ENCODE measurements at regions not wholly inside any gene's neighbourhood (a gene's known extent, or its start where the extent isn't known, plus 50 kb on each side); places are given as distances from the start of the nearest gene placed in this dataset.
"Not testable (repeated sequence)": the region's sequence is repeated elsewhere in the genome, so short reads cannot be mapped to it uniquely, and the experiment has no call there.

GRCh38 chr4:8965896-8966295, 94.3 kb upstream of the HMX1 start:
- H3K4me1 Mint-ChIP-seq (ENCODE audit: low read depth); H3K27ac Mint-ChIP-seq (ENCODE audit: unreplicated experiment); H3K36me3 Mint-ChIP-seq (ENCODE audit: low read depth); H3K9me3 Mint-ChIP-seq (ENCODE audit: low read depth); DNase-seq (ENCODE audit: low spot score); H3K4me3 Mint-ChIP-seq (ENCODE audit: unreplicated experiment); H3K27me3 Mint-ChIP-seq (ENCODE audit: low read depth): not testable (repeated sequence)

- not testable (repeated sequence) for H3K4me3 Mint-ChIP-seq (ENCODE audit: unreplicated experiment); DNase-seq (ENCODE audit: low spot score); H3K27me3 Mint-ChIP-seq (ENCODE audit: low read depth); H3K27ac Mint-ChIP-seq (ENCODE audit: unreplicated experiment); H3K9me3 Mint-ChIP-seq (ENCODE audit: low read depth); H3K4me1 Mint-ChIP-seq (ENCODE audit: low read depth); H3K36me3 Mint-ChIP-seq (ENCODE audit: low read depth)
Measured at GRCh38 chr4:8964201-8964788, 92.7 kb upstream of the HMX1 start.

DNA sequence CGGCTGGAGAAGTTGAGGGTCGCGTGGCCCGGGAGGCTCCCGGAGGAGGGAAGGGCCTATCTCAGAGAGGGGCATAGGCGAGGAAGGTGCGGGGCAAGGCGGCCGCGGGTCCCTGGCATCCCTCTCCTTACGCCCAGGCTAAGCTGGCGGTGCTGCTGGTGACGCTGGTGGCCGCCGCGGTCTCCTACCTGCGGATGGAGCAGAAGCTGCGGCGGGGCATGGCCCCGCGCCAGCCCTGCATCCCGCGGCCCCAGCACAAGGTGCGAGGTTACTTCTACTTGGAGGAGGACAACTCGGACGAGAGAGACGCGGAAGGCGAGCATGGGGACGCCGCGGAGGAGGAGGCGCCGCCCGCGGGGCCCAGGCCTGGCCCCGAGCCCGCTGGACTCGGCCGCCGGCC, 91.9 kb upstream of the HMX1 start:
- not testable (repeated sequence) for H3K27me3 Mint-ChIP-seq (ENCODE audit: low read depth); H3K4me3 Mint-ChIP-seq (ENCODE audit: unreplicated experiment); H3K27ac Mint-ChIP-seq (ENCODE audit: unreplicated experiment); H3K4me1 Mint-ChIP-seq (ENCODE audit: low read depth); H3K9me3 Mint-ChIP-seq (ENCODE audit: low read depth); H3K36me3 Mint-ChIP-seq (ENCODE audit: low read depth); DNase-seq (ENCODE audit: low spot score)

- not testable (repeated sequence) for H3K36me3 Mint-ChIP-seq (ENCODE audit: low read depth); H3K27ac Mint-ChIP-seq (ENCODE audit: unreplicated experiment); H3K4me1 Mint-ChIP-seq (ENCODE audit: low read depth); H3K4me3 Mint-ChIP-seq (ENCODE audit: unreplicated experiment); H3K27me3 Mint-ChIP-seq (ENCODE audit: low read depth); DNase-seq (ENCODE audit: low spot score); H3K9me3 Mint-ChIP-seq (ENCODE audit: low read depth)
- TF ChIP-seq, protein P1, sequence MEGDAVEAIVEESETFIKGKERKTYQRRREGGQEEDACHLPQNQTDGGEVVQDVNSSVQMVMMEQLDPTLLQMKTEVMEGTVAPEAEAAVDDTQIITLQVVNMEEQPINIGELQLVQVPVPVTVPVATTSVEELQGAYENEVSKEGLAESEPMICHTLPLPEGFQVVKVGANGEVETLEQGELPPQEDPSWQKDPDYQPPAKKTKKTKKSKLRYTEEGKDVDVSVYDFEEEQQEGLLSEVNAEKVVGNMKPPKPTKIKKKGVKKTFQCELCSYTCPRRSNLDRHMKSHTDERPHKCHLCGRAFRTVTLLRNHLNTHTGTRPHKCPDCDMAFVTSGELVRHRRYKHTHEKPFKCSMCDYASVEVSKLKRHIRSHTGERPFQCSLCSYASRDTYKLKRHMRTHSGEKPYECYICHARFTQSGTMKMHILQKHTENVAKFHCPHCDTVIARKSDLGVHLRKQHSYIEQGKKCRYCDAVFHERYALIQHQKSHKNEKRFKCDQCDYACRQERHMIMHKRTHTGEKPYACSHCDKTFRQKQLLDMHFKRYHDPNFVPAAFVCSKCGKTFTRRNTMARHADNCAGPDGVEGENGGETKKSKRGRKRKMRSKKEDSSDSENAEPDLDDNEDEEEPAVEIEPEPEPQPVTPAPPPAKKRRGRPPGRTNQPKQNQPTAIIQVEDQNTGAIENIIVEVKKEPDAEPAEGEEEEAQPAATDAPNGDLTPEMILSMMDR (IDR thresholded peaks at IDR 0.05): peak; percentile 55
Measured at GRCh38 chr4:8961343-8961742, 89.7 kb upstream of the HMX1 start.

DNA sequence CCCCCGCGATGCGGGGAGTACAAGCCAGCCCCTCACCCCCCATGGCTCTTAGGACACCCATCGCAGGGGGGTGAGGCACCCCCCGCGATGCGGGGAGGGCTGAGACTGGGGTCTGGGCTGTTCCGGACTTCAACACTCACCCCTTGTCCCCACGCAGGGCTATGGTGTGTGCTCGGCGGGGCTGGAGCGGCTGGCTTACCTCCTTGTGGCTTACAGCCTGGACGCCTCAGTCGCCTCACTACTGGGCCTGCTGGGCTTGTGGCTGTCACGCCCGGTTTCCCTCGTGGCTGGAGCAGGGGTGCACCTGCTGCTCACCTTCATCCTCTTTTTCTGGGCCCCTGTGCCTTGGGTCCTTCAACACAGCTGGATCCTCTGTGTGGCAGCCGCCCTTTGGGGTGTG, 87.8 kb upstream of the HMX1 start:
- H3K27ac Mint-ChIP-seq (ENCODE audit: unreplicated experiment); H3K4me1 Mint-ChIP-seq (ENCODE audit: low read depth); H3K9me3 Mint-ChIP-seq (ENCODE audit: low read depth); H3K36me3 Mint-ChIP-seq (ENCODE audit: low read depth); H3K27me3 Mint-ChIP-seq (ENCODE audit: low read depth); H3K4me3 Mint-ChIP-seq (ENCODE audit: unreplicated experiment); DNase-seq (ENCODE audit: low spot score): not testable (repeated sequence)

DNA sequence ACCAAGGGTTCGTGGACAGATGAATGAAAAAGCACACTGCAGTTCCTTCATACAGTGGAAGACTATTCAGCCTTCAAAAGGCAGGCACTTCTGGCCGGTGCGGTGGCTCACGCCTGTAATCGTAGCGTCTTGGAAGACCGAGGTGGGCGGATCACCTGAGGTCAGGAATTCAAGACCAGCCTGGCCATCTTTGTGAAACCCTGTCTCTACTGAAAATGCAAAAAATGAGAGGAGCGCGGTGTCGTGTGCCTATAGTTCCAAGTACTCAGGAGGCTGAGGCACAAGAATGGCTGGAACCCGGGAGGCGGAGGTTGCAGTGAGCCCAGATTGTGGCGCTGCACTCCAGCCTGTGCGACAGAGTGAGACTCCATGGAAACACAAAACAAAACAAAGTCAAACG, 82.4 kb upstream of the HMX1 start:
- DNase-seq (ENCODE audit: low spot score); H3K27ac Mint-ChIP-seq (ENCODE audit: unreplicated experiment); H3K4me1 Mint-ChIP-seq (ENCODE audit: low read depth); H3K36me3 Mint-ChIP-seq (ENCODE audit: low read depth); H3K9me3 Mint-ChIP-seq (ENCODE audit: low read depth); H3K4me3 Mint-ChIP-seq (ENCODE audit: unreplicated experiment); H3K27me3 Mint-ChIP-seq (ENCODE audit: low read depth): not testable (repeated sequence)

- H3K4me1 Mint-ChIP-seq (ENCODE audit: low read depth); H3K27me3 Mint-ChIP-seq (ENCODE audit: low read depth); DNase-seq (ENCODE audit: low spot score); H3K9me3 Mint-ChIP-seq (ENCODE audit: low read depth); H3K4me3 Mint-ChIP-seq (ENCODE audit: unreplicated experiment); H3K27ac Mint-ChIP-seq (ENCODE audit: unreplicated experiment); H3K36me3 Mint-ChIP-seq (ENCODE audit: low read depth): not testable (repeated sequence)
Measured at GRCh38 chr4:8952791-8953190, 81.2 kb upstream of the HMX1 start.

GRCh38 chr4:8952109-8952508, 80.5 kb upstream of the HMX1 start:
- H3K4me3 Mint-ChIP-seq (ENCODE audit: unreplicated experiment); H3K9me3 Mint-ChIP-seq (ENCODE audit: low read depth): not testable (repeated sequence)

DNA sequence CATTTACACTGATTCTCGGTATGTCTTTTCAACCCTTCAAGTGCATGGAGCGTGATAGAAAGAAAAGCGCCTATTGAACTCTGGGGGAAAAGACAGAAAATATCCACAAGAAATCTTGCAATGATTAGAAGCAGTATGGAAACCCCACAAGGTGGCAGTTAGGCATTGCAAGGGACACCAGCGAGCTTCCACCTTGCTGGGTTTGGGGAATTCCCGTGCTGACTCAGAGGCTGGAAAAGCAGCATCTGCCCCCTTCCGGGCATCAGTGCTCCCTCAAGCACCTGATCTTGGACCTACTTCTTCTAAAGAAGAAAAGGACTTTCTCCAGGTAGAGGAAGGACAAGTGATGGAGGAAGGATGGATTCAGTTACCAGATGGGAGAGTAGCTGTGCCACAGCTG, 73.9 kb upstream of the HMX1 start:
- not testable (repeated sequence) for H3K36me3 Mint-ChIP-seq (ENCODE audit: low read depth); H3K27ac Mint-ChIP-seq (ENCODE audit: unreplicated experiment); H3K27me3 Mint-ChIP-seq (ENCODE audit: low read depth); H3K4me1 Mint-ChIP-seq (ENCODE audit: low read depth); H3K4me3 Mint-ChIP-seq (ENCODE audit: unreplicated experiment); H3K9me3 Mint-ChIP-seq (ENCODE audit: low read depth); DNase-seq (ENCODE audit: low spot score)

More at GRCh38 chr4:8952109-8952508, 80.5 kb upstream of the HMX1 start:
- H3K27me3 Mint-ChIP-seq (ENCODE audit: low read depth); H3K4me1 Mint-ChIP-seq (ENCODE audit: low read depth); H3K27ac Mint-ChIP-seq (ENCODE audit: unreplicated experiment); H3K36me3 Mint-ChIP-seq (ENCODE audit: low read depth); DNase-seq (ENCODE audit: low spot score): not testable (repeated sequence)

DNA sequence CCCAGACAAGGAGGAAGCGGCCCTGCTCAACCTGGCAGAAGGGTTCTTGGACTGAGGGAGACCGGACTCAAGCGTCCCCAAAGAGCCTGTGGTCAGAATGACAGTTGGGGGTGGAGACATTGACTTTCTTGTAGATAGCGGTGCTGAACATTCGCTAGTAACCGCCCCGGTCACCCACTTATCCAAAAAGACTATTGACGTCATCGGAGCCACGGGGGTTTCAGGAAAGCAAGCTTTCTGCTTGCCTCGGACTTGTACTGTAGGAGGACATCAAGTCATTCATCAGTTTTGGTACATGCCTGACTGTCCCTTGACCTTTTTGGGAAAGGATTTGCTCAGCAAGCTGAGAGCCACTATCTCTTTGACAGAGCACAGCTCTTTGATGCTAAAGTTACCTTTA, 71.7 kb upstream of the HMX1 start:
- H3K27me3 Mint-ChIP-seq (ENCODE audit: low read depth); DNase-seq (ENCODE audit: low spot score); H3K36me3 Mint-ChIP-seq (ENCODE audit: low read depth); H3K27ac Mint-ChIP-seq (ENCODE audit: unreplicated experiment); H3K4me1 Mint-ChIP-seq (ENCODE audit: low read depth); H3K9me3 Mint-ChIP-seq (ENCODE audit: low read depth); H3K4me3 Mint-ChIP-seq (ENCODE audit: unreplicated experiment): not testable (repeated sequence)

DNA sequence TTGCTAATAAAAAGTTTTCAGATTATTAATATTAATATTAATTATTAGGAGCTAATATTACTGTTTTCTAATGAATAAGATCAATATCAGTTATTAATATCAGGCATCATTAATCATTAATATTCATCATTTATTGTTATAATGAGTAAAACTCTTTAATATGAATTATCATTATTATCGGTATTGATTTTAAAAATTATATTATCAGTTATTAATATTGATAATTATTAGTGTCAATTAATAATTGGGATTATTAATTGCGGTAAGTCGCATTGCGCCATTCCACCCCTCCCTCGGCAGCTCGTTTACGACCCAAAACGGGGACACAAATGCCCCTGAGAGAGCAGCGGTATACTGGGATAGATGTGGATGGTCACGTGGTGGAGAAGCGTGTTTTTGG, 70.4 kb upstream of the HMX1 start:
- not testable (repeated sequence) for DNase-seq (ENCODE audit: low spot score); H3K36me3 Mint-ChIP-seq (ENCODE audit: low read depth); H3K27ac Mint-ChIP-seq (ENCODE audit: unreplicated experiment); H3K9me3 Mint-ChIP-seq (ENCODE audit: low read depth); H3K4me1 Mint-ChIP-seq (ENCODE audit: low read depth); H3K27me3 Mint-ChIP-seq (ENCODE audit: low read depth); H3K4me3 Mint-ChIP-seq (ENCODE audit: unreplicated experiment)

GRCh38 chr4:8941492-8941805, 69.8 kb upstream of the HMX1 start:
- not testable (repeated sequence) for H3K27me3 Mint-ChIP-seq (ENCODE audit: low read depth); H3K4me3 Mint-ChIP-seq (ENCODE audit: unreplicated experiment); H3K9me3 Mint-ChIP-seq (ENCODE audit: low read depth); H3K36me3 Mint-ChIP-seq (ENCODE audit: low read depth); DNase-seq (ENCODE audit: low spot score); H3K4me1 Mint-ChIP-seq (ENCODE audit: low read depth); H3K27ac Mint-ChIP-seq (ENCODE audit: unreplicated experiment)

All from chondrocyte (in vitro differentiated cells).